A549 (cell line): ENCODE measurements at regions not wholly inside any gene's neighbourhood (a gene's known extent, or its start where the extent isn't known, plus 50 kb on each side); places are given as distances from the start of the nearest gene placed in this dataset.
"Not testable (repeated sequence)": the region's sequence is repeated elsewhere in the genome, so short reads cannot be mapped to it uniquely, and the experiment has no call there.

ENCODE experiments used
- ATAC-seq, 2 experiments: fragments of 200-7000 bp in 1 of 2; fragments of >200 bp in 1 of 2; cut with Nextera tagmentation in 1 of 2; cut with Tn5 transposase in 1 of 2; 3 replicates each; pipeline versions ENCODE4 v1.8.0 to v1.9.1; 2018 to 2020; ENCODE audit warnings: mild to moderate bottlenecking in 1 of 2, moderate library complexity in 1 of 2
- CTCF ChIA-PET: fragments of 300-600 bp; sonication (Branson Sonifier 250); formaldehyde crosslinking; extraction: SDS; loops from one replicate; lab custom pipeline; 2021; ENCODE audit warnings: antibody characterized with exemption, inconsistent platforms; lab: Yijun Ruan, JAX
- POLR2A ChIA-PET: fragments of 350-600 bp; formaldehyde crosslinking; extraction: SDS; loops from one replicate; lab custom pipeline; 2021; ENCODE audit warnings: antibody characterized with exemption, inconsistent platforms; lab: Yijun Ruan, JAX
- DNase-seq, 2 experiments: peaks; one replicate each; pipeline versions ENCODE4 v3.0.0 to v3.0.0-alpha.2; 2011 to 2016; ENCODE audit warnings: low read depth in 1 of 2, low spot score in 1 of 2
- FAIRE-seq: peaks from 2 replicates; lab custom pipeline; 2011; peaks lifted over from hg19 to GRCh38; lab: Jason Lieb, UNC
- H3K27ac ChIP-seq, 2 experiments: fragments of >200 bp; sonication (Bioruptor Twin); formaldehyde crosslinking; 3 replicates each; pipeline ENCODE4 v1.5.1; 2016 to 2017
- H3K4me1 ChIP-seq: fragments of >200 bp; sonication (Bioruptor Twin); formaldehyde crosslinking; 3 replicates; pipeline ENCODE4 v1.6.1; 2016
- H3K4me2 ChIP-seq: fragments of >200 bp; sonication (Bioruptor Twin); formaldehyde crosslinking; 3 replicates; pipeline ENCODE4 v1.6.1; 2016
- H3K4me3 ChIP-seq: fragments of >200 bp; sonication (Bioruptor Twin); formaldehyde crosslinking; 3 replicates; pipeline ENCODE4 v1.5.1; 2016
- H3K9me3 ChIP-seq: fragments of >200 bp; sonication (Bioruptor Twin); formaldehyde crosslinking; 3 replicates; pipeline ENCODE4 v1.6.1; 2016
- BHLHE40 ChIP-seq: IDR thresholded peaks from 2 replicates; pipeline ENCODE4 v1.6.1; 2012; ENCODE audit warnings: low read depth, low read length, inconsistent platforms
- CBX2 ChIP-seq: fragments of 200-600 bp; sonication (generic); IDR thresholded peaks from 2 replicates; pipeline ENCODE4 v1.6.1; 2016; ENCODE audit warnings: low read depth, mild to moderate bottlenecking, borderline replicate concordance
- CBX8 ChIP-seq: fragments of 200-600 bp; sonication (generic); IDR thresholded peaks from 2 replicates; pipeline ENCODE4 v1.6.1; 2016
- CEBPB ChIP-seq, 2 experiments: fragments of >200 bp in 1 of 2; sonication (Bioruptor Twin) in 1 of 2; formaldehyde crosslinking in 1 of 2; IDR thresholded peaks; 2 replicates each; pipeline ENCODE4 v1.6.1; 2012 to 2016
- CHD2 ChIP-seq: fragments of 150-350 bp; IDR thresholded peaks from 2 replicates; pipeline ENCODE4 v1.6.1; 2014; ENCODE audit warnings: low read length; ENCODE audit not compliant: partially characterized antibody
- EP300 ChIP-seq, 2 experiments: fragments of >200 bp; sonication (Bioruptor Twin); formaldehyde crosslinking; IDR thresholded peaks; 2 replicates in 1 of 2; 3 replicates in 1 of 2; pipeline ENCODE4 v1.6.1; 2016 to 2017
- FOXS1 ChIP-seq: fragments of 250-450 bp; sonication (Bioruptor Pico); IDR thresholded peaks from 2 replicates; pipeline ENCODE4 v1.5.0; 2020; ENCODE audit warnings: mild to moderate bottlenecking, moderate library complexity
- HDAC2 ChIP-seq: fragments of 200-600 bp; sonication (generic); IDR thresholded peaks from 2 replicates; pipeline ENCODE4 v1.6.1; 2016
- HEYL ChIP-seq: fragments of 250-450 bp; sonication (Bioruptor Pico); IDR thresholded peaks from 2 replicates; pipeline ENCODE4 v1.8.0; 2021; ENCODE audit warnings: mild to moderate bottlenecking, moderate library complexity
- KDM5A ChIP-seq: fragments of 200-600 bp; sonication (generic); IDR thresholded peaks from 2 replicates; pipeline ENCODE4 v1.6.1; 2016; ENCODE audit warnings: antibody characterized with exemption, mild to moderate bottlenecking
- MAFK ChIP-seq: fragments of 450-650 bp; IDR thresholded peaks from 2 replicates; pipeline ENCODE4 v1.6.1; 2014; ENCODE audit not compliant: partially characterized antibody
- MYC ChIP-seq: IDR thresholded peaks from 2 replicates; pipeline ENCODE4 v1.6.1; 2012; ENCODE audit warnings: mild to moderate bottlenecking, inconsistent platforms, low read length, improper control_type of control experiment, borderline replicate concordance
- NFE2L2 ChIP-seq: fragments of 150-350 bp; conservative IDR thresholded peaks from 2 replicates; pipeline ENCODE4 v1.6.1; 2014; ENCODE audit warnings: low read length
- NR3C1 ChIP-seq: fragments of >200 bp; sonication (Bioruptor Twin); formaldehyde crosslinking; IDR thresholded peaks from 3 replicates; pipeline ENCODE4 v1.6.1; 2017
- RAD21 ChIP-seq, 2 experiments: fragments of >200 bp in 1 of 2; sonication (Bioruptor Twin) in 1 of 2; formaldehyde crosslinking in 1 of 2; IDR thresholded peaks in 1 of 2; conservative IDR thresholded peaks in 1 of 2; 2 replicates in 1 of 2; 3 replicates in 1 of 2; pipeline ENCODE4 v1.6.1; 2012 to 2018; ENCODE audit warnings: inconsistent platforms in 1 of 2
- RCOR1 ChIP-seq: fragments of 150-350 bp; IDR thresholded peaks from 2 replicates; pipeline ENCODE4 v1.6.1; 2014; ENCODE audit warnings: antibody characterized with exemption, low read length, low read depth
- RFX5 ChIP-seq: fragments of 450-650 bp; IDR thresholded peaks from 2 replicates; pipeline ENCODE4 v1.7.1; 2014; ENCODE audit warnings: antibody characterized with exemption, mild to moderate bottlenecking, moderate library complexity
- TFCP2L1 ChIP-seq: fragments of 250-450 bp; sonication (Bioruptor Pico); IDR thresholded peaks from 2 replicates; pipeline ENCODE4 v1.5.0; 2021; ENCODE audit warnings: mild to moderate bottlenecking
- ZFP36 ChIP-seq: fragments of 450-650 bp; IDR thresholded peaks from 2 replicates; pipeline ENCODE4 v1.6.1; 2014; ENCODE audit warnings: borderline replicate concordance; ENCODE audit not compliant: partially characterized antibody
- ZNF302 ChIP-seq: fragments of 250-450 bp; sonication (Bioruptor Pico); IDR thresholded peaks from 2 replicates; pipeline ENCODE4 v1.9.0; 2021; ENCODE audit warnings: inconsistent platforms, mild to moderate bottlenecking, moderate library complexity
- WGBS: methylation state at CpG from one replicate; pipeline ENCODE4 v1.1.6; 2017; ENCODE audit errors: missing lambda C conversion rate; 5-methylcytosine and 5-hydroxymethylcytosine counted together
- TF ChIP-seq, protein P1 (sequence below): fragments of >200 bp; sonication (Bioruptor Twin); formaldehyde crosslinking; IDR thresholded peaks from 3 replicates; pipeline ENCODE4 v1.6.1; 2016
- TF ChIP-seq, protein P2 (sequence below): IDR thresholded peaks from 2 replicates; pipeline ENCODE4 v1.6.1; 2012; ENCODE audit warnings: low read depth, borderline replicate concordance
- TF ChIP-seq, protein P3 (sequence below): IDR thresholded peaks from 2 replicates; pipeline ENCODE4 v1.6.1; 2012
- TF ChIP-seq, protein P4 (sequence below): IDR thresholded peaks from 2 replicates; pipeline ENCODE4 v1.6.1; 2012
- TF ChIP-seq, protein P5 (sequence below): fragments of 450-650 bp; IDR thresholded peaks from 2 replicates; pipeline ENCODE4 v1.6.1; 2014; ENCODE audit warnings: antibody characterized with exemption

DNA sequence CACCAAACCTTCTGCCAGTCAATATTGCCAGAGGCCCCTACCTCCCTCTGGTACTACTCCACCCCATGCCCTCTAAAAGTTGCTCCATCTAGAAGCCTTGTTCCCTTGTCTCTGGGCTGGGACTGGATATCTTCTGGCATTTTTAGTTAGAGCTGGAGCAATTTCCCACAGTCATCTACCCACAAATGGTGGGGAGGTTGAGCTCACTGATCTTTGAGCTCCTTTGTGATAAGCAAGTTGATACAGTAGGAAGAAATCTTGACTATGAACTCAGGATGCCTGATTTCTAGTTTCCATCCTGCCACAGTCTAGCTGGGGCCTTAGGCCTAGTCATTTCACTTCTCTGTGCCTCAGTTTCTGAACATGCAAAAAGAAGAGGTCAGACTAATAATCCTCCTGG is 155.0 kb downstream of the MAIP1 start:
- no peak overlapping the region for H3K4me3 ChIP-seq
- FAIRE-seq (no peak), DNase-seq (no peak), ATAC-seq (no peak)
- CTCF ChIA-PET = interaction anchor here (1.2 to 1.8 kb wide), 2 partner anchors 8 to 9 kb away, joined by 3 to 4 read pairs; no protein-coding TSS in a partner anchor
- no peaks in the 10 kb centered on the region for H3K9me3 ChIP-seq
- no peak overlapping the region for H3K27ac ChIP-seq
- TF ChIP-seq CBX8 = no peak
- no peak for TF ChIP-seq HDAC2
- TF ChIP-seq TFCP2L1 = no peak
- no peak for TF ChIP-seq CBX2
- no peak for TF ChIP-seq EP300 (IDR thresholded peaks at IDR 0.05)
- no peak for TF ChIP-seq MYC
- TF ChIP-seq BHLHE40 = no peak
- no peak for TF ChIP-seq RFX5
- TF ChIP-seq, protein P1, sequence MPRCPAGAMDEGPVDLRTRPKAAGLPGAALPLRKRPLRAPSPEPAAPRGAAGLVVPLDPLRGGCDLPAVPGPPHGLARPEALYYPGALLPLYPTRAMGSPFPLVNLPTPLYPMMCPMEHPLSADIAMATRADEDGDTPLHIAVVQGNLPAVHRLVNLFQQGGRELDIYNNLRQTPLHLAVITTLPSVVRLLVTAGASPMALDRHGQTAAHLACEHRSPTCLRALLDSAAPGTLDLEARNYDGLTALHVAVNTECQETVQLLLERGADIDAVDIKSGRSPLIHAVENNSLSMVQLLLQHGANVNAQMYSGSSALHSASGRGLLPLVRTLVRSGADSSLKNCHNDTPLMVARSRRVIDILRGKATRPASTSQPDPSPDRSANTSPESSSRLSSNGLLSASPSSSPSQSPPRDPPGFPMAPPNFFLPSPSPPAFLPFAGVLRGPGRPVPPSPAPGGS = no peak
- TF ChIP-seq NFE2L2 = no peak
- no peak for TF ChIP-seq ZFP36
- TF ChIP-seq, protein P2, sequence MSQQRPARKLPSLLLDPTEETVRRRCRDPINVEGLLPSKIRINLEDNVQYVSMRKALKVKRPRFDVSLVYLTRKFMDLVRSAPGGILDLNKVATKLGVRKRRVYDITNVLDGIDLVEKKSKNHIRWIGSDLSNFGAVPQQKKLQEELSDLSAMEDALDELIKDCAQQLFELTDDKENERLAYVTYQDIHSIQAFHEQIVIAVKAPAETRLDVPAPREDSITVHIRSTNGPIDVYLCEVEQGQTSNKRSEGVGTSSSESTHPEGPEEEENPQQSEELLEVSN = no peak
- TF ChIP-seq, protein P3, sequence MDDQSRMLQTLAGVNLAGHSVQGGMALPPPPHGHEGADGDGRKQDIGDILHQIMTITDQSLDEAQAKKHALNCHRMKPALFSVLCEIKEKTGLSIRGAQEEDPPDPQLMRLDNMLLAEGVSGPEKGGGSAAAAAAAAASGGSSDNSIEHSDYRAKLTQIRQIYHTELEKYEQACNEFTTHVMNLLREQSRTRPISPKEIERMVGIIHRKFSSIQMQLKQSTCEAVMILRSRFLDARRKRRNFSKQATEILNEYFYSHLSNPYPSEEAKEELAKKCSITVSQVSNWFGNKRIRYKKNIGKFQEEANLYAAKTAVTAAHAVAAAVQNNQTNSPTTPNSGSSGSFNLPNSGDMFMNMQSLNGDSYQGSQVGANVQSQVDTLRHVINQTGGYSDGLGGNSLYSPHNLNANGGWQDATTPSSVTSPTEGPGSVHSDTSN = no peak
- no peak for TF ChIP-seq ZNF302
- POLR2A ChIA-PET = no interaction called here
- no peak overlapping the region for H3K4me2 ChIP-seq
- no peaks in the 10 kb centered on the region for H3K4me1 ChIP-seq

DNA sequence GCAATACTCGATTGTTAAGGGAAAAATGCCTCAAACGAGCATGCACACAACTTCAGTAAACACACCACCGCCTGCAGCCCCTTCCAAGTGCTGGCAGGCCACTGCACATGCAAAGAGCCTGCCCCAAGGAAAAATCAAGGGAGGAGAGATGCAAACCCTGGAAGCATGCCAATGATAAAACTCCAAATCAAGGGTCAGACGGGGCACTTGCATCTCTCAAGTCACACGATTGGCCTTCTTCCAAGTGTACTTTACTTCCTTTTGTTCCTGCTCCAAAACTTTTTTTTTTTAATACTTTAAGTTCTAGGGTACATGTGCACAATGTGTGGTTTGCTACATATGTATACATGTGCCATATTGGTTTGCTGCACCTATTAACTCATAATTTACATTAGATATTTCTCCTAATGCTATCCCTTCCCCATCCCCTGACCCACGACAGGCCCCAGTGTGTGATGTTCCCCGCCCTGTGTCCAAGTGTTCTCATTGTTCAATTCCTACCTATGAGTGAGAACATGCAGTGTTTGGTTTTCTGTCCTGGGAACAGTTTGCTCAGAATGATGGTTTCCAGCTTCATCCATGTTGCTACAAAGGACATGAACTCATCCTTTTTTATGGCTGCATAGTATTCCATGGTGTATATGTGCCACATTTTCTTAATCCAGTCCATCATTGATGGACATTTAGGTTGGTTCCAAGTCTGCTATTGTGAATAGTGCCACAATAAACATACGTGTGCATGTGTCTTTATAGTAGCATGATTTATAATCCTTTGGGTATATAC is 157.8 kb downstream of the MAIP1 start:
- FAIRE-seq, POLR2A ChIA-PET: not testable (repeated sequence)

DNA sequence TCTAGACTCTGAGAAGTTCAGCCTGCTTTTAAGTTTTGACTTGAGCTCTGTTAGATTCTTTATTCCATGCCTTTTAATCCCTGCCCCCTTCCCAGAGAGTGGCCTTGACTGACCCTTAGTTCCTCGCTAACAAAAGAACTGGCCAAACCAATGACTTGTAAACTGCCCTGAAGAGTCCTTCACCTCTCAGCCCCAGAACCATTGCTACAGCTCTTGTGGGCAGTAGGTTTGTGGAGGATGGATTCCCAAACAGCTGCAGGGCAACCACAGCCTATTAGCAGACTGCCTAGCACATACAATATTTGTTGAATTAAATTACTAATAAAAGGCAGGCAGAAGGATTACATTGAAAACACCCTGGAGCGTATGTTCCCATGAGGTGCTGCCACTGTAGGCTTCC is 163.9 kb downstream of the MAIP1 start:
- no peaks in the 10 kb centered on the region for H3K9me3 ChIP-seq
- POLR2A ChIA-PET = no interaction called here
- no peak overlapping the region for H3K4me3 ChIP-seq
- no peaks in the 10 kb centered on the region for H3K4me1 ChIP-seq
- 72% methylated on average over 2 of the region's 2 CpGs for WGBS
- CTCF ChIA-PET = interaction anchor here (1.1 to 1.3 kb wide), 2 partner anchors 8 to 14 kb away, joined by 3 read pairs; no protein-coding TSS in a partner anchor
- no peak overlapping the region for H3K4me2 ChIP-seq
- H3K27ac ChIP-seq = no peak overlapping the region
- TF ChIP-seq RCOR1 (no peak), HDAC2 (no peak), NFE2L2 (no peak), KDM5A (no peak), CHD2 (no peak), HEYL (CRISPR knock-in tag) (no peak), CEBPB (IDR thresholded peaks at IDR 0.05) (no peak), NR3C1 (no peak), FOXS1 (CRISPR knock-in tag) (no peak), MAFK (no peak), RAD21 (conservative IDR thresholded peaks at IDR 0.05 in 1 of 2, IDR thresholded peaks at IDR 0.05 in 1 of 2) (no peak)
- TF ChIP-seq, protein P4, sequence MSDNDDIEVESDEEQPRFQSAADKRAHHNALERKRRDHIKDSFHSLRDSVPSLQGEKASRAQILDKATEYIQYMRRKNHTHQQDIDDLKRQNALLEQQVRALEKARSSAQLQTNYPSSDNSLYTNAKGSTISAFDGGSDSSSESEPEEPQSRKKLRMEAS = no peak
- TF ChIP-seq, protein P1 = no peak
- TF ChIP-seq, protein P2 = no peak
- TF ChIP-seq, protein P5, sequence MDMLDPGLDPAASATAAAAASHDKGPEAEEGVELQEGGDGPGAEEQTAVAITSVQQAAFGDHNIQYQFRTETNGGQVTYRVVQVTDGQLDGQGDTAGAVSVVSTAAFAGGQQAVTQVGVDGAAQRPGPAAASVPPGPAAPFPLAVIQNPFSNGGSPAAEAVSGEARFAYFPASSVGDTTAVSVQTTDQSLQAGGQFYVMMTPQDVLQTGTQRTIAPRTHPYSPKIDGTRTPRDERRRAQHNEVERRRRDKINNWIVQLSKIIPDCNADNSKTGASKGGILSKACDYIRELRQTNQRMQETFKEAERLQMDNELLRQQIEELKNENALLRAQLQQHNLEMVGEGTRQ = no peak
- DNase-seq = no peak
- ATAC-seq = no peak
- FAIRE-seq = no peak

More for the DNA sequence above, 157.8 kb downstream of the MAIP1 start:
- CTCF ChIA-PET, H3K4me2 ChIP-seq, H3K4me3 ChIP-seq, H3K9me3 ChIP-seq, H3K4me1 ChIP-seq, ATAC-seq, H3K27ac ChIP-seq, DNase-seq: not testable (repeated sequence)
- WGBS = 38% methylated on average over 8 of the region's 8 CpGs
